Neural progenitor cell (in vitro differentiated cells): ENCODE measurements at regions not wholly inside any gene's neighbourhood (a gene's known extent, or its start where the extent isn't known, plus 50 kb on each side); places are given as distances from the start of the nearest gene placed in this dataset.

Source experiments
- DNase-seq: peaks from one replicate; pipeline ENCODE4 v3.0.0-alpha.2; 2016; ENCODE audit warnings: low spot score
- H2AFZ ChIP-seq: fragments of 200-600 bp; sonication (generic); replicated peaks from 2 replicates; pipeline ENCODE4 v1.6.1; 2016; ENCODE audit warnings: antibody characterized with exemption
- H3F3A ChIP-seq: fragments of 200-600 bp; sonication (generic); 2 replicates; pipeline ENCODE4 v1.6.1; 2016; ENCODE audit warnings: antibody characterized with exemption, low read depth
- H3K27ac ChIP-seq: fragments of 200-600 bp; sonication (generic); 2 replicates; pipeline ENCODE4 v1.5.1; 2016; ENCODE audit warnings: mild to moderate bottlenecking
- H3K27me3 ChIP-seq: fragments of 200-600 bp; sonication (generic); 2 replicates; pipeline ENCODE4 v1.6.1; 2016; ENCODE audit warnings: mild to moderate bottlenecking, moderate library complexity
- H3K36me3 ChIP-seq: fragments of 200-600 bp; sonication (generic); 2 replicates; pipeline ENCODE4 v1.5.1; 2016
- H3K4me1 ChIP-seq: fragments of 200-600 bp; sonication (generic); 2 replicates; pipeline ENCODE4 v1.6.1; 2016; ENCODE audit warnings: mixed run types
- H3K4me2 ChIP-seq: fragments of 200-600 bp; sonication (generic); 2 replicates; pipeline ENCODE4 v1.6.1; 2016
- H3K4me3 ChIP-seq: fragments of 200-600 bp; sonication (generic); 2 replicates; pipeline ENCODE4 v1.5.1; 2016
- H3K79me2 ChIP-seq: fragments of 200-600 bp; sonication (generic); 2 replicates; pipeline ENCODE4 v1.6.1; 2016; ENCODE audit warnings: low read depth
- H3K9ac ChIP-seq: fragments of 200-600 bp; sonication (generic); 2 replicates; pipeline ENCODE4 v1.6.1; 2016
- H3K9me3 ChIP-seq: fragments of 200-600 bp; sonication (generic); 2 replicates; pipeline ENCODE4 v1.5.1; 2016; ENCODE audit warnings: low read depth
- H4K20me1 ChIP-seq: fragments of 200-600 bp; sonication (generic); 2 replicates; pipeline ENCODE4 v1.6.1; 2016; ENCODE audit warnings: low read depth
- H3K27ac Mint-ChIP-seq: 3 replicates; pipeline ENCODE4 v1.8.0; 2021; ENCODE audit warnings: mixed read lengths
- H3K27me3 Mint-ChIP-seq: 2 replicates; pipeline ENCODE4 v1.8.0; 2022; ENCODE audit warnings: low read depth, mild to moderate bottlenecking, inconsistent platforms, moderate library complexity, mixed read lengths; ENCODE audit not compliant: insufficient read depth
- H3K36me3 Mint-ChIP-seq: 3 replicates; pipeline ENCODE4 v1.8.0; 2021; ENCODE audit warnings: mixed read lengths
- H3K4me1 Mint-ChIP-seq: 3 replicates; pipeline ENCODE4 v1.8.0; 2021; ENCODE audit warnings: mixed read lengths
- H3K4me3 Mint-ChIP-seq: 3 replicates; pipeline ENCODE4 v1.8.0; 2021; ENCODE audit warnings: mild to moderate bottlenecking, moderate library complexity, mixed read lengths
- H3K9me3 Mint-ChIP-seq: 3 replicates; pipeline ENCODE4 v1.8.0; 2020; ENCODE audit warnings: mixed read lengths
- EZH2 ChIP-seq: fragments of 200-600 bp; sonication (generic); IDR thresholded peaks from 2 replicates; pipeline ENCODE4 v1.6.1; 2017; ENCODE audit warnings: antibody characterized with exemption, mild to moderate bottlenecking, moderate library complexity
- EZH2phosphoT487 ChIP-seq: fragments of 200-600 bp; sonication (generic); IDR thresholded peaks from 2 replicates; pipeline ENCODE4 v1.6.1; 2017; ENCODE audit warnings: antibody characterized with exemption
- TF ChIP-seq, protein P1 (sequence below): fragments of 200-600 bp; sonication (generic); IDR thresholded peaks from 2 replicates; pipeline ENCODE4 v1.5.1; 2017; ENCODE audit warnings: antibody characterized with exemption, mild to moderate bottlenecking

DNA sequence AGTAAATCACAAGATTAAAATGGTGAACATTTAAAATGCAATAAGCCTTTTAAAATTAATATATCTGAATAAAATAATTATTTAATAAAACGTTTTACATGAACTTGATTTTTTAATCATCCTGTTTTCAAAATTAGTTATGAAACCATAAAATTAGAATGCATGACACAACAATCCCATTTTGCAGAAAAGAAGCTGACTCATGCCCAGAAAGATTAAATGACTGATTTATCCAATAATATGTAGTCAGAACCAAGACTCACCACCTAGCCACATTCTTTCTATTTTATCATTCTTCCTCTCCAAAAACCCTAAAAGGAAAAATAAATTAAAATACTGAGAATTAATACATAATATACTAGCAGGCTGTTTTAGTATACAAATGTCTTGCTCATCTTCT is 83.0 kb upstream of the LGR5 start:
- H3K9ac ChIP-seq: no peak overlapping the region
- H3K27ac ChIP-seq: no peak overlapping the region
- no peaks in the 10 kb centered on the region for H3K36me3 Mint-ChIP-seq
- no peaks in the 10 kb centered on the region for H4K20me1 ChIP-seq
- no peaks in the 10 kb centered on the region for H3K79me2 ChIP-seq
- H3K4me2 ChIP-seq: no peak overlapping the region
- no peak overlapping the region for H3K4me3 ChIP-seq
- no peaks in the 10 kb centered on the region for H3K27me3 ChIP-seq
- no peak overlapping the region for H3K27ac Mint-ChIP-seq
- peaks cover 7% of the 10 kb centered on the region for H3K9me3 ChIP-seq
- peaks cover 4% of the 10 kb centered on the region for H3K9me3 Mint-ChIP-seq
- no peaks in the 10 kb centered on the region for H3F3A ChIP-seq
- no peak overlapping the region for H2AFZ ChIP-seq
- H3K27me3 Mint-ChIP-seq: peaks cover 4% of the 10 kb centered on the region
- H3K36me3 ChIP-seq: no peaks in the 10 kb centered on the region
- no peak for DNase-seq
- no peak overlapping the region for H3K4me3 Mint-ChIP-seq
- H3K4me1 ChIP-seq: peaks cover 9% of the 10 kb centered on the region
- H3K4me1 Mint-ChIP-seq: peaks cover 5% of the 10 kb centered on the region
- TF ChIP-seq EZH2 (no peak), EZH2phosphoT487 (no peak)
- TF ChIP-seq, protein P1, sequence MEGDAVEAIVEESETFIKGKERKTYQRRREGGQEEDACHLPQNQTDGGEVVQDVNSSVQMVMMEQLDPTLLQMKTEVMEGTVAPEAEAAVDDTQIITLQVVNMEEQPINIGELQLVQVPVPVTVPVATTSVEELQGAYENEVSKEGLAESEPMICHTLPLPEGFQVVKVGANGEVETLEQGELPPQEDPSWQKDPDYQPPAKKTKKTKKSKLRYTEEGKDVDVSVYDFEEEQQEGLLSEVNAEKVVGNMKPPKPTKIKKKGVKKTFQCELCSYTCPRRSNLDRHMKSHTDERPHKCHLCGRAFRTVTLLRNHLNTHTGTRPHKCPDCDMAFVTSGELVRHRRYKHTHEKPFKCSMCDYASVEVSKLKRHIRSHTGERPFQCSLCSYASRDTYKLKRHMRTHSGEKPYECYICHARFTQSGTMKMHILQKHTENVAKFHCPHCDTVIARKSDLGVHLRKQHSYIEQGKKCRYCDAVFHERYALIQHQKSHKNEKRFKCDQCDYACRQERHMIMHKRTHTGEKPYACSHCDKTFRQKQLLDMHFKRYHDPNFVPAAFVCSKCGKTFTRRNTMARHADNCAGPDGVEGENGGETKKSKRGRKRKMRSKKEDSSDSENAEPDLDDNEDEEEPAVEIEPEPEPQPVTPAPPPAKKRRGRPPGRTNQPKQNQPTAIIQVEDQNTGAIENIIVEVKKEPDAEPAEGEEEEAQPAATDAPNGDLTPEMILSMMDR: no peak

DNA sequence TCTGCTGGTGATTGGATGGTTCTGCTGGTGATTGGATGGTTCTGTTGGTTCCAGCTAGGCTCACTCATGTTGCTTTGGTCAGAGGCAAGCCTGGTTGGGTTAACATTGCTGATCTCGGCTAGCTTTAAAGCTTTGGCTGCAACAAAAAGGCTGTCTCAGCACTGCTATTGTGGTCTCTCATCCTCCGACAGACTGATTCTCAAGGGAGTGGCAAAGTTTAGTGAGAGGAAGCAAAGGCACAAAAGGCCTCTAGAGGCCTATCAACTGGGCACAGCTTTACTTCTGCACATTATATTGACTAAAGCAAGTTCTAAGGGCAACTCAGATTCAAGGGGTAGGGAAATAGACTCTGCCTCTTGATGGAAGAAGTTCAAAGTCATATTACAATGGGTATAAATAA is 84.7 kb upstream of the LGR5 start:
- Mint-ChIP-seq H3K4me1 (peaks cover 5% of the 10 kb centered on the region), H3K9me3 (no peaks in the 10 kb centered on the region), H3K27ac (no peak overlapping the region), H3K27me3 (peaks cover 4% of the 10 kb centered on the region), H3K4me3 (no peak overlapping the region), H3K36me3 (no peaks in the 10 kb centered on the region)
- Histone ChIP-seq H3K27ac (no peak overlapping the region), H3K4me1 (peaks cover 9% of the 10 kb centered on the region), H3K36me3 (no peaks in the 10 kb centered on the region), H3K4me2 (peak overlapping the region; percentile 20), H3K9ac (no peak overlapping the region), H3K27me3 (no peaks in the 10 kb centered on the region), H4K20me1 (no peaks in the 10 kb centered on the region), H3K9me3 (peaks cover under 1% of the 10 kb centered on the region), H2AFZ (no peak overlapping the region), H3F3A (no peaks in the 10 kb centered on the region), H3K4me3 (no peak overlapping the region), H3K79me2 (no peaks in the 10 kb centered on the region)
- TF ChIP-seq EZH2: no peak
- TF ChIP-seq EZH2phosphoT487: no peak
- TF ChIP-seq, protein P1: no peak
- DNase-seq: peak; percentile 49

DNA sequence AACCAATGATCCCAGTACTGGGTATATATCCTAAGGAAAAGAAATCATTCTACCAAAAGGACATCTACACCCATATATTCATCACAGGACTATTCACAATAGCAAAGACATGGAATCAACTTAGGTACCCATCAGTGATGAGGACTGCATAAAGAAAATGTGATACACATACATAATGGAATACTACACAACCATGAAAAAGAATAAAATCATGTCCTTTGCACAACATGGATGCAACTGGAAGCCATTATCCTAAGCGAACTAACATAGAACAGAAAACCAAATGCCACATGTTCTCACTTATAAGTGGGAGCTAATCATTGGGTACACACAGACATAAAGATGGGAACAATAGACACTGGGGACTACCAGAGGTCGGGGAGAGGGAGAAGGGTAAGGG is 86.0 kb upstream of the LGR5 start:
- no peak for DNase-seq
- Histone ChIP-seq H3K36me3 (no peaks in the 10 kb centered on the region), H4K20me1 (no peaks in the 10 kb centered on the region), H3F3A (no peaks in the 10 kb centered on the region), H3K27me3 (no peaks in the 10 kb centered on the region), H3K27ac (no peak overlapping the region), H3K9me3 (no peaks in the 10 kb centered on the region), H3K79me2 (no peaks in the 10 kb centered on the region), H2AFZ (no peak overlapping the region), H3K4me3 (no peak overlapping the region), H3K4me1 (peaks cover 9% of the 10 kb centered on the region), H3K4me2 (no peak overlapping the region), H3K9ac (no peak overlapping the region)
- Mint-ChIP-seq H3K36me3 (no peaks in the 10 kb centered on the region), H3K4me3 (no peak overlapping the region), H3K4me1 (peaks cover 5% of the 10 kb centered on the region), H3K9me3 (no peaks in the 10 kb centered on the region), H3K27me3 (peaks cover 4% of the 10 kb centered on the region), H3K27ac (no peak overlapping the region)
- TF ChIP-seq, protein P1: no peak
- TF ChIP-seq EZH2 (no peak), EZH2phosphoT487 (no peak)

DNA sequence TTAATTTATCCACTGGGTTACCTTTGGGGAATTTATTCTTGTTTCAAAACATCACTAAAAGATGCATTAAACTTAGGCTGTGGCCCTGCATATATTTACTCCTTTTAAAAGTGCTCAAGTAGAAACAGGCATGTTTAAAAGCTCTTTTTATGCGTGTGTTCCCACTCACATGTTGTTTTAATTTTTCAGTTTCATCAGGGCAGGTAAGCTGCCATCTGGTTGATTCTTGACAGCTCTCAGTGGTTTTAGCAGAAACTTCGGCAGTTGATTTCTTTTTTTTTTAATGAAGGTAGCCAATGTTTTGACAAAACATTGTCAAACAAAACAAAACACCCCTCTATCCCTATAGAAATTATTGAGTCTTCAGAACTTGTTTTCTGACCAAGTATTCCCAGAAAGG is 89.6 kb upstream of the LGR5 start:
- no peaks in the 10 kb centered on the region for H3K27me3 ChIP-seq
- H3K27me3 Mint-ChIP-seq: peaks cover 4% of the 10 kb centered on the region
- no peak for DNase-seq
- peaks cover 6% of the 10 kb centered on the region for H3K4me1 ChIP-seq
- no peak overlapping the region for H3K4me3 Mint-ChIP-seq
- H4K20me1 ChIP-seq: no peaks in the 10 kb centered on the region
- TF ChIP-seq EZH2 (no peak), EZH2phosphoT487 (no peak)
- TF ChIP-seq, protein P1: no peak
- no peaks in the 10 kb centered on the region for H3F3A ChIP-seq
- no peak overlapping the region for H3K27ac ChIP-seq
- H3K36me3 Mint-ChIP-seq: no peaks in the 10 kb centered on the region
- no peak overlapping the region for H3K4me2 ChIP-seq
- no peaks in the 10 kb centered on the region for H3K36me3 ChIP-seq
- H3K79me2 ChIP-seq: no peaks in the 10 kb centered on the region
- H3K4me3 ChIP-seq: no peak overlapping the region
- H2AFZ ChIP-seq: no peak overlapping the region
- no peaks in the 10 kb centered on the region for H3K9me3 Mint-ChIP-seq
- no peak overlapping the region for H3K27ac Mint-ChIP-seq
- H3K4me1 Mint-ChIP-seq: peaks cover 4% of the 10 kb centered on the region
- no peak overlapping the region for H3K9ac ChIP-seq
- no peaks in the 10 kb centered on the region for H3K9me3 ChIP-seq
